Activated CD4-positive, alpha-beta memory T cell treated with anti-CD3 and anti-CD28 coated beads, Interleukin-2, amount 10 ng/mL, durations not matched to agents 7 days and 5 days (primary cell): ENCODE measurements at regions not wholly inside any gene's neighbourhood (a gene's known extent, or its start where the extent isn't known, plus 50 kb on each side); places are given as distances from the start of the nearest gene placed in this dataset.

Experiments used
- CTCF ChIA-PET: fragments of 350-600 bp; sonication (Branson Sonifier 250); formaldehyde crosslinking; loops from one replicate; lab custom pipeline; 2021; ENCODE audit warnings: antibody characterized with exemption, inconsistent platforms; lab: Charles Lee
- POLR2A ChIA-PET: fragments of 350-600 bp; sonication (Branson Sonifier 250); formaldehyde crosslinking; loops from one replicate; lab custom pipeline; 2021; ENCODE audit warnings: antibody characterized with exemption; lab: Charles Lee
- DNase-seq: peaks from one replicate; pipeline ENCODE4 v3.0.0-alpha.2; 2020
- H3K27ac Mint-ChIP-seq: one replicate; pipeline ENCODE4 v1.8.0; 2021; ENCODE audit warnings: mild to moderate bottlenecking, mixed read lengths
- H3K27me3 Mint-ChIP-seq: one replicate; pipeline ENCODE4 v1.8.0; 2021; ENCODE audit warnings: mixed read lengths
- H3K36me3 Mint-ChIP-seq: one replicate; pipeline ENCODE4 v1.8.0; 2021; ENCODE audit warnings: low read depth, mixed read lengths
- H3K4me1 Mint-ChIP-seq: one replicate; pipeline ENCODE4 v1.8.0; 2021; ENCODE audit warnings: mixed read lengths
- H3K4me3 Mint-ChIP-seq: one replicate; pipeline ENCODE4 v1.8.0; 2021; ENCODE audit warnings: mild to moderate bottlenecking, mixed read lengths
- H3K9me3 Mint-ChIP-seq: one replicate; pipeline ENCODE4 v1.8.0; 2021; ENCODE audit warnings: mixed read lengths

- CTCF ChIA-PET, result no interaction called here
These were observed 378.9 kb downstream of the SMARCA1 start for GRCh38 chrX:129144172-129145038.

GRCh38 chrX:129139837-129140598 is 383.3 kb downstream of the SMARCA1 start:
- Mint-ChIP-seq H3K36me3 (no peaks in the 10 kb centered on the region), H3K4me1 (no peaks in the 10 kb centered on the region), H3K9me3 (no peaks in the 10 kb centered on the region), H3K27me3 (no peaks in the 10 kb centered on the region), H3K27ac (no peak overlapping the region), H3K4me3 (no peak overlapping the region)
- POLR2A ChIA-PET, result no interaction called here
- no peak for DNase-seq
- CTCF ChIA-PET, result no interaction called here

More at GRCh38 chrX:129144172-129145038, 378.9 kb downstream of the SMARCA1 start:
- DNase-seq, result no peak
- Mint-ChIP-seq H3K36me3 (no peaks in the 10 kb centered on the region), H3K4me3 (no peak overlapping the region), H3K4me1 (no peaks in the 10 kb centered on the region), H3K27me3 (no peaks in the 10 kb centered on the region), H3K27ac (no peak overlapping the region), H3K9me3 (no peaks in the 10 kb centered on the region)
- POLR2A ChIA-PET, result no interaction called here

DNA sequence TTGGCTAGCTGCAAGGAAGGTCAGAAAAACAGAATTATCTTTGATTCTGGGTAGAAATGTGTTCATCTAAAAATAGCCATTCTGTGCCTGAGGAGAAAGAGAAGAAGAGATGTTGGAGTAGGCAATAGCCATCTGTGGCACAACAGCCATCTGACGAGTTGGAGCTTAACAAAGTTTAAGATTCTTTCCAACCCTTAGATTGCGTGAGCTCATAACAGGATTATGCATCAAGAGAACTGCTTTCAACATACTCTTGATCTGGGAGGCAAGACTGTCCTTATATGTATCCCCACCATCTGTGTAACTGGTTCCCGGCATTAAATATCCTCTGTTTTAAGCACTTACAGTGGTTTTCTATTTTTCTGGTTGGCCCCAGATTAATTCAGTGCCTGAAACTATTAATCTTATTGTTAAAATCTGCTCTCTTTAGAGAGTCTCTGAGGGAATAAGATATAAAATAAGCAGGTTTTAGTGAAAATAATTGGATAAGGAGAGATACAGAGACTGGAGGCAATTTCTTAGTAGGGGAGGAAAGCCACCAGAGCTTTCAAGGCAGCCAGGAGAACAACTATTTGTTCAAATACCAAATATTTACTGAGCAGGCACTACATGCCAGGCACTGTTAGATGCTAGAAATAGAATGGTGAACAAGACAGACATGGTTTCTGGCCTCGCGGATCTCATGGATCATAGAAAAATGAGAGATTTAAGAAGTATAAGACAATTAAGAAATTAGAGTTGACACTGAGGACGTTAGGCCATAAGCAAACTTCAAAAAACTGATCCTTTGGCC is 398.0 kb downstream of the SMARCA1 start:
- no peaks in the 10 kb centered on the region for H3K27me3 Mint-ChIP-seq
- H3K36me3 Mint-ChIP-seq, result no peaks in the 10 kb centered on the region
- no peaks in the 10 kb centered on the region for H3K9me3 Mint-ChIP-seq
- no peak overlapping the region for H3K27ac Mint-ChIP-seq
- ChIA-PET POLR2A (no interaction called here), CTCF (no interaction called here)
- no peak overlapping the region for H3K4me3 Mint-ChIP-seq
- no peaks in the 10 kb centered on the region for H3K4me1 Mint-ChIP-seq
- DNase-seq, result no peak

DNA sequence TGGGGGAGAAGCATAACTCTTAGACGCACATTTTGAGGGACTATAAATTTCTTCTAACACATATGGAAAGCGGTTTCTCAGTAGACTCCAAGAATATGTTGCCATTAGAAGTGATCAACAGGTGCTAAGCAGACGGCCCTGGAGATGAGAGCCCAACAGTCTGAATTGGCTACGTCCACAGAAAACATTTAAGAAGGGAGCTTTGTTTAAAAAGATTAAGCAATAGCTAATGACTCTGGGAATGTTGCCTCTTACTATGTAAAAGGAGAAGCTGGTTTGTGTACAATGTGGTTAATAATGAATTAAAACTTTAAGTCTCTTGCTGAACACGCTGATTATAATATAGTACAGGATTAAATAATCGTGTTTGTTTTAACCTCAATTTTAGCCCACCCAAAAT is 399.5 kb downstream of the SMARCA1 start:
- Mint-ChIP-seq H3K27ac (no peak overlapping the region), H3K36me3 (no peaks in the 10 kb centered on the region), H3K9me3 (no peaks in the 10 kb centered on the region), H3K27me3 (no peaks in the 10 kb centered on the region), H3K4me1 (no peaks in the 10 kb centered on the region), H3K4me3 (no peak overlapping the region)
- CTCF ChIA-PET, result no interaction called here
- POLR2A ChIA-PET, result no interaction called here
- DNase-seq, result no peak

GRCh38 chrX:129116676-129117470 is 406.4 kb downstream of the SMARCA1 start:
- CTCF ChIA-PET, result no interaction called here
- Mint-ChIP-seq H3K36me3 (no peaks in the 10 kb centered on the region), H3K4me3 (no peak overlapping the region), H3K27me3 (no peaks in the 10 kb centered on the region), H3K27ac (no peak overlapping the region), H3K9me3 (no peaks in the 10 kb centered on the region), H3K4me1 (no peaks in the 10 kb centered on the region)
- POLR2A ChIA-PET, result no interaction called here
- DNase-seq, result no peak

GRCh38 chrX:129115935-129116334 is 407.4 kb downstream of the SMARCA1 start:
- H3K27me3 Mint-ChIP-seq, result no peaks in the 10 kb centered on the region
- no peak overlapping the region for H3K4me3 Mint-ChIP-seq
- POLR2A ChIA-PET, result no interaction called here
- CTCF ChIA-PET, result no interaction called here
- no peaks in the 10 kb centered on the region for H3K36me3 Mint-ChIP-seq
- no peaks in the 10 kb centered on the region for H3K9me3 Mint-ChIP-seq
- no peak overlapping the region for H3K27ac Mint-ChIP-seq
- H3K4me1 Mint-ChIP-seq, result no peaks in the 10 kb centered on the region
- no peak for DNase-seq

GRCh38 chrX:129115104-129115503 is 408.2 kb downstream of the SMARCA1 start:
- Mint-ChIP-seq H3K4me1 (no peaks in the 10 kb centered on the region), H3K4me3 (no peak overlapping the region), H3K36me3 (no peaks in the 10 kb centered on the region), H3K9me3 (no peaks in the 10 kb centered on the region), H3K27me3 (no peaks in the 10 kb centered on the region), H3K27ac (no peak overlapping the region)
- DNase-seq, result peak; percentile 16
- POLR2A ChIA-PET, result no interaction called here
- CTCF ChIA-PET, result no interaction called here

- Mint-ChIP-seq H3K4me1 (no peaks in the 10 kb centered on the region), H3K36me3 (no peaks in the 10 kb centered on the region), H3K27me3 (no peaks in the 10 kb centered on the region), H3K4me3 (no peak overlapping the region), H3K9me3 (no peaks in the 10 kb centered on the region), H3K27ac (no peak overlapping the region)
- ChIA-PET CTCF (interaction anchor here (0.6 kb wide), 1 partner anchor 208 kb away, joined by 3 read pairs; no protein-coding TSS in a partner anchor), POLR2A (no interaction called here)
- no peak for DNase-seq
These were observed 412.1 kb downstream of the SMARCA1 start for GRCh38 chrX:129111081-129111798.

DNA sequence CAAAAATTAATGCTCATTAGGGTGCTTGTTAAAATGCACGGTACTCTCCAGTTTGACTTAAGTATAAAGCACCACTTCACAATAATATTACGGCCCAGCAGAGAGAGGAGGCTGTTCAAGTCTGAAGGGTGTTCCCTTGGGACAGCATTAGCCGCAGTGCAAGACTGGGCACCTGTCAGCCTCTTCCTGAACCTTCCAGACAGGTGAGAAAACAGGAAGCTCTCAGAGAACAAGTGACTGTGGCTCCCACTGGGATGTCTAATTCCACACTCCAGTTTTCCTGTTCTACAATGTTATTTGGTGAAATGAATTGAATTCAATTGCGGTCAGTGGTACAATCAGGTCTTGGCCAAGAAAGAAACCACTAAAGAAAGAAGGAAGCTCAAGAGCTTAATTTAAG is 414.4 kb downstream of the SMARCA1 start:
- Mint-ChIP-seq H3K27me3 (no peaks in the 10 kb centered on the region), H3K27ac (no peak overlapping the region)

DNA sequence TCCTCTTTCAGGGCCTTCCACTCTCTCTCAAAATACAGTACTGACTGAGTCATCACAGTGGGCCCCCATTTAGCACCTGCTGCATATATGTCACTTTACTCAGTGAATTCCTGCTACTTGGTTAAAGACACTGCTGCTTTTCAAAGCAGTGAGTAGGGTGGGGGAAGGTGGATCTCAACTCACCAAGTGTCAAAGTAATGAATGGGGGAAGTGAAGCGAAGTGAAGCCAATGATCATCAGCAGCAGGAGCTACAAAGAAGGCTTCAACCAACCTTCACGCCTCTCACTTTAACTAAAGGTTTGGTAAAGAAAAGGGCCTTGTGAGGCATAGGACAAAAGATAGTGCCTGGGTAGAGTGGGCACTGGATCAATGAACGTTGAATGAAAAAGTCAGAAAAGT is 424.1 kb downstream of the SMARCA1 start:
- no peak overlapping the region for H3K27ac Mint-ChIP-seq
- H3K4me1 Mint-ChIP-seq, result no peaks in the 10 kb centered on the region
- H3K27me3 Mint-ChIP-seq, result no peaks in the 10 kb centered on the region
- no peaks in the 10 kb centered on the region for H3K9me3 Mint-ChIP-seq
- no peak for DNase-seq
- H3K4me3 Mint-ChIP-seq, result no peak overlapping the region
- ChIA-PET CTCF (no interaction called here), POLR2A (no interaction called here)
- H3K36me3 Mint-ChIP-seq, result no peaks in the 10 kb centered on the region

More for the DNA sequence above, 414.4 kb downstream of the SMARCA1 start:
- Mint-ChIP-seq H3K36me3 (no peaks in the 10 kb centered on the region), H3K4me3 (no peak overlapping the region), H3K9me3 (no peaks in the 10 kb centered on the region), H3K4me1 (no peaks in the 10 kb centered on the region)
- CTCF ChIA-PET, result no interaction called here
- no peak for DNase-seq
- POLR2A ChIA-PET, result no interaction called here

- H3K27ac Mint-ChIP-seq, result no peak overlapping the region
- no peaks in the 10 kb centered on the region for H3K36me3 Mint-ChIP-seq
- POLR2A ChIA-PET, result no interaction called here
- H3K4me3 Mint-ChIP-seq, result no peak overlapping the region
- no peaks in the 10 kb centered on the region for H3K27me3 Mint-ChIP-seq
- CTCF ChIA-PET, result no interaction called here
- H3K9me3 Mint-ChIP-seq, result no peaks in the 10 kb centered on the region
- DNase-seq, result no peak
- no peaks in the 10 kb centered on the region for H3K4me1 Mint-ChIP-seq
These were observed 425.6 kb downstream of the SMARCA1 start for GRCh38 chrX:129097668-129098067.

- H3K4me1 Mint-ChIP-seq, result no peaks in the 10 kb centered on the region
- H3K9me3 Mint-ChIP-seq, result no peaks in the 10 kb centered on the region
- H3K27ac Mint-ChIP-seq, result no peak overlapping the region
- DNase-seq, result no peak
- H3K27me3 Mint-ChIP-seq, result no peaks in the 10 kb centered on the region
- no peak overlapping the region for H3K4me3 Mint-ChIP-seq
- ChIA-PET POLR2A (no interaction called here), CTCF (no interaction called here)
- no peaks in the 10 kb centered on the region for H3K36me3 Mint-ChIP-seq
These were observed 429.6 kb downstream of the SMARCA1 start for GRCh38 chrX:129093706-129094105.
